ENCODE measurements at regions not wholly inside any gene's neighbourhood (a gene's known extent, or its start where the extent isn't known, plus 50 kb on each side); places are given as distances from the start of the nearest gene placed in this dataset.

GRCh38 chr16:86319585-86320236, 190.6 kb upstream of the FOXF1 start:
- Histone ChIP-seq H3K4me3 (no peak overlapping the region), H3K4me1 (replicated peaks) (no peaks in the 10 kb centered on the region), H3K36me3 (no peaks in the 10 kb centered on the region), H3K27ac (no peak overlapping the region), H3K9me3 (no peaks in the 10 kb centered on the region), H3K27me3 (replicated peaks; ENCODE audit: insufficient read depth) (no peaks in the 10 kb centered on the region)
- no peak for DNase-seq (ENCODE audit: low spot score)
- WGBS: 70% methylated on average over 13 of the region's 13 CpGs
- intact Hi-C loops (cut with DNase I): no loop called here
- no peak for TF ChIP-seq CTCF (IDR thresholded peaks at IDR 0.05)

- TF ChIP-seq POLR2AphosphoS5 (IDR thresholded peaks at IDR 0.05): no peak
- TF ChIP-seq POLR2A (IDR thresholded peaks at IDR 0.05): no peak
- TF ChIP-seq CTCF (IDR thresholded peaks at IDR 0.05): no peak
- Histone ChIP-seq H3K9me3 (no peaks in the 10 kb centered on the region), H3K27ac (no peak overlapping the region), H3K36me3 (no peaks in the 10 kb centered on the region), H3K4me1 (replicated peaks) (no peaks in the 10 kb centered on the region), H3K4me3 (no peak overlapping the region), H3K27me3 (replicated peaks; ENCODE audit: insufficient read depth) (no peaks in the 10 kb centered on the region)
- no peak for DNase-seq (ENCODE audit: low spot score)
- WGBS: 89% methylated on average over 3 of the region's 3 CpGs
- intact Hi-C loops (cut with DNase I): no loop called here
These were observed 190.1 kb upstream of the FOXF1 start for GRCh38 chr16:86320237-86320595.

GRCh38 chr16:86321491-86321890, 188.8 kb upstream of the FOXF1 start:
- Histone ChIP-seq H3K36me3 (no peaks in the 10 kb centered on the region), H3K9me3 (no peaks in the 10 kb centered on the region), H3K27me3 (replicated peaks; ENCODE audit: insufficient read depth) (no peaks in the 10 kb centered on the region), H3K4me1 (replicated peaks) (no peaks in the 10 kb centered on the region), H3K4me3 (no peak overlapping the region), H3K27ac (no peak overlapping the region)
- DNase-seq (ENCODE audit: low spot score): no peak
- 78% methylated on average over 9 of the region's 9 CpGs for WGBS
- intact Hi-C loops (cut with DNase I): no loop called here
- TF ChIP-seq CTCF (IDR thresholded peaks at IDR 0.05) (no peak), POLR2A (IDR thresholded peaks at IDR 0.05) (no peak), POLR2AphosphoS5 (IDR thresholded peaks at IDR 0.05) (no peak)

- 21% methylated on average over 6 of the region's 6 CpGs for WGBS
- TF ChIP-seq CTCF (IDR thresholded peaks at IDR 0.05): no peak
- no peak for TF ChIP-seq POLR2AphosphoS5 (IDR thresholded peaks at IDR 0.05)
- DNase-seq (ENCODE audit: low spot score): no peak
- Histone ChIP-seq H3K4me3 (no peak overlapping the region), H3K27me3 (replicated peaks; ENCODE audit: insufficient read depth) (no peaks in the 10 kb centered on the region), H3K36me3 (no peaks in the 10 kb centered on the region), H3K4me1 (replicated peaks) (no peaks in the 10 kb centered on the region), H3K9me3 (no peaks in the 10 kb centered on the region), H3K27ac (no peak overlapping the region)
- intact Hi-C loops (cut with DNase I): no loop called here
These were observed 188.0 kb upstream of the FOXF1 start for GRCh38 chr16:86322283-86322682.

GRCh38 chr16:86322806-86323205, 187.5 kb upstream of the FOXF1 start:
- Histone ChIP-seq H3K27ac (no peak overlapping the region), H3K4me1 (replicated peaks) (no peaks in the 10 kb centered on the region), H3K36me3 (no peaks in the 10 kb centered on the region), H3K4me3 (no peak overlapping the region), H3K9me3 (no peaks in the 10 kb centered on the region), H3K27me3 (replicated peaks; ENCODE audit: insufficient read depth) (no peaks in the 10 kb centered on the region)
- intact Hi-C loops (cut with DNase I): no loop called here
- no peak for DNase-seq (ENCODE audit: low spot score)
- no peak for TF ChIP-seq POLR2A (IDR thresholded peaks at IDR 0.05)
- WGBS: 39% methylated on average over 8 of the region's 8 CpGs
